ENCODE measurements at regions not wholly inside any gene's neighbourhood (a gene's known extent, or its start where the extent isn't known, plus 50 kb on each side); places are given as distances from the start of the nearest gene placed in this dataset.

DNA sequence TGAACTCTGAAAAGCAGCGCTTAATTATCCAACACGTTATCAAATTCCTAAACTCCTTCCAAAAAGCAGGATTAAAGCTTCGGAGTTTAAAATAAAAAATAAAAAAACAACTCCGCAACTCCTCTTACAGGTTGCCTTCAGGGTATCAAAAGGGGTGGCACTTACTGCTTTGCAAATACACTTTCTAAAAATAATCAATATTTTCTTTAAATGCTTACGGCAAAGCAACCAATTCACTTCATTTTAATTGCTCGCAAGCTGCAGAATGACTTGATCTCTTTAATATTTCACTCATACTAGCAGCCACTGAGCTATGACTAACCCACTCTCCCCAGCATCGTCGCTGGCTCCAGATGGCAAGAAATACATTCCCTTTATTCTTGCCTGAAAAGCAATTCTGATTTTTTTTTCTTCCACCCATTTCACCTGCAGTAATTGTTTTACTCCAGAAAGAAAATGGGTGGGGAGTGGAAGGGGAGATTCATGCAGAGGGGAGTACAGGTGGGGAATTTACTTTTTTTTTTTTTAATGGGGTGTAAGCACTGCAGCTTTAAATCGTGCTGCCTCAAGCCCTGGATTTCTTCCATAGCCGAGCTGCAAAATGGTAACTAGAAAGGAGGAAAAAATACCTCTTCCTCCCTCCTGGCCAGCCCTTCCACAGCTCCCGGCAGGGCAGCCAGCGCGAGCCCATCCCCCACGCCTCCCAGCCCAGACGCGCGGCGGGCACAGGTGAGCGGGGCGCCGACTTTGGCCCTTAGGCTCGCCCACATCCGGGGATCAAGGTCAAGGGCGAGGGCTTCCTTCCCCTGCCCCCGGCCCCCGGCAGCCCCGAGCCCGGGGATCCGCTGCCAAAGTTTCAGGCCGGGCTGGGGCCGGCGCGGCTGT is 54.2 kb upstream of the FHIP2A start (continued):
- no peak for TF ChIP-seq ZNF292 (tag by site-specific recombination; IDR thresholded peaks at IDR 0.05; ENCODE audit: borderline replicate concordance, low read depth)
- no peak for TF ChIP-seq SP3 (tag by site-specific recombination; IDR thresholded peaks at IDR 0.05)
- no peak for TF ChIP-seq ZNF202 (tag by site-specific recombination; IDR thresholded peaks at IDR 0.05; ENCODE audit: borderline replicate concordance)
- TF ChIP-seq ZBTB17 (tag by site-specific recombination; IDR thresholded peaks at IDR 0.05), result no peak
- TF ChIP-seq, protein P1, sequence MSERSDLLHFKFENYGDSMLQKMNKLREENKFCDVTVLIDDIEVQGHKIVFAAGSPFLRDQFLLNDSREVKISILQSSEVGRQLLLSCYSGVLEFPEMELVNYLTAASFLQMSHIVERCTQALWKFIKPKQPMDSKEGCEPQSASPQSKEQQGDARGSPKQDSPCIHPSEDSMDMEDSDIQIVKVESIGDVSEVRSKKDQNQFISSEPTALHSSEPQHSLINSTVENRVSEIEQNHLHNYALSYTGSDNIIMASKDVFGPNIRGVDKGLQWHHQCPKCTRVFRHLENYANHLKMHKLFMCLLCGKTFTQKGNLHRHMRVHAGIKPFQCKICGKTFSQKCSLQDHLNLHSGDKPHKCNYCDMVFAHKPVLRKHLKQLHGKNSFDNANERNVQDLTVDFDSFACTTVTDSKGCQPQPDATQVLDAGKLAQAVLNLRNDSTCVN (tag by site-specific recombination; optimal IDR thresholded peaks at IDR 0.05), result peak; percentile 72
- TF ChIP-seq ZNF571 (tag by site-specific recombination; IDR thresholded peaks at IDR 0.05), result no peak
- TF ChIP-seq, protein P2, sequence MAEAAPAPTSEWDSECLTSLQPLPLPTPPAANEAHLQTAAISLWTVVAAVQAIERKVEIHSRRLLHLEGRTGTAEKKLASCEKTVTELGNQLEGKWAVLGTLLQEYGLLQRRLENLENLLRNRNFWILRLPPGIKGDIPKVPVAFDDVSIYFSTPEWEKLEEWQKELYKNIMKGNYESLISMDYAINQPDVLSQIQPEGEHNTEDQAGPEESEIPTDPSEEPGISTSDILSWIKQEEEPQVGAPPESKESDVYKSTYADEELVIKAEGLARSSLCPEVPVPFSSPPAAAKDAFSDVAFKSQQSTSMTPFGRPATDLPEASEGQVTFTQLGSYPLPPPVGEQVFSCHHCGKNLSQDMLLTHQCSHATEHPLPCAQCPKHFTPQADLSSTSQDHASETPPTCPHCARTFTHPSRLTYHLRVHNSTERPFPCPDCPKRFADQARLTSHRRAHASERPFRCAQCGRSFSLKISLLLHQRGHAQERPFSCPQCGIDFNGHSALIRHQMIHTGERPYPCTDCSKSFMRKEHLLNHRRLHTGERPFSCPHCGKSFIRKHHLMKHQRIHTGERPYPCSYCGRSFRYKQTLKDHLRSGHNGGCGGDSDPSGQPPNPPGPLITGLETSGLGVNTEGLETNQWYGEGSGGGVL (tag by site-specific recombination; IDR thresholded peaks at IDR 0.05), result no peak
- no peak for TF ChIP-seq SCRT2 (tag by site-specific recombination; IDR thresholded peaks at IDR 0.05)
- no peak for TF ChIP-seq YY1 (tag by site-specific recombination; IDR thresholded peaks at IDR 0.05)
- TF ChIP-seq HOXD13 (CRISPR knock-in tag; IDR thresholded peaks at IDR 0.05; ENCODE audit: borderline replicate concordance), result no peak
- TF ChIP-seq ZNF664 (tag by site-specific recombination; IDR thresholded peaks at IDR 0.05), result no peak
- TF ChIP-seq, protein P3, sequence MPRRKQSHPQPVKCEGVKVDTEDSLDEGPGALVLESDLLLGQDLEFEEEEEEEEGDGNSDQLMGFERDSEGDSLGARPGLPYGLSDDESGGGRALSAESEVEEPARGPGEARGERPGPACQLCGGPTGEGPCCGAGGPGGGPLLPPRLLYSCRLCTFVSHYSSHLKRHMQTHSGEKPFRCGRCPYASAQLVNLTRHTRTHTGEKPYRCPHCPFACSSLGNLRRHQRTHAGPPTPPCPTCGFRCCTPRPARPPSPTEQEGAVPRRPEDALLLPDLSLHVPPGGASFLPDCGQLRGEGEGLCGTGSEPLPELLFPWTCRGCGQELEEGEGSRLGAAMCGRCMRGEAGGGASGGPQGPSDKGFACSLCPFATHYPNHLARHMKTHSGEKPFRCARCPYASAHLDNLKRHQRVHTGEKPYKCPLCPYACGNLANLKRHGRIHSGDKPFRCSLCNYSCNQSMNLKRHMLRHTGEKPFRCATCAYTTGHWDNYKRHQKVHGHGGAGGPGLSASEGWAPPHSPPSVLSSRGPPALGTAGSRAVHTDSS (tag by site-specific recombination; IDR thresholded peaks at IDR 0.05), result no peak
- no peak for TF ChIP-seq GLI2 (tag by site-specific recombination; IDR thresholded peaks at IDR 0.05; ENCODE audit: borderline replicate concordance, low read depth)
- no peak for TF ChIP-seq WT1 (tag by site-specific recombination; IDR thresholded peaks at IDR 0.05)
- TF ChIP-seq ZBTB20 (tag by site-specific recombination; IDR thresholded peaks at IDR 0.05), result peak; percentile 81
- TF ChIP-seq, protein P4, sequence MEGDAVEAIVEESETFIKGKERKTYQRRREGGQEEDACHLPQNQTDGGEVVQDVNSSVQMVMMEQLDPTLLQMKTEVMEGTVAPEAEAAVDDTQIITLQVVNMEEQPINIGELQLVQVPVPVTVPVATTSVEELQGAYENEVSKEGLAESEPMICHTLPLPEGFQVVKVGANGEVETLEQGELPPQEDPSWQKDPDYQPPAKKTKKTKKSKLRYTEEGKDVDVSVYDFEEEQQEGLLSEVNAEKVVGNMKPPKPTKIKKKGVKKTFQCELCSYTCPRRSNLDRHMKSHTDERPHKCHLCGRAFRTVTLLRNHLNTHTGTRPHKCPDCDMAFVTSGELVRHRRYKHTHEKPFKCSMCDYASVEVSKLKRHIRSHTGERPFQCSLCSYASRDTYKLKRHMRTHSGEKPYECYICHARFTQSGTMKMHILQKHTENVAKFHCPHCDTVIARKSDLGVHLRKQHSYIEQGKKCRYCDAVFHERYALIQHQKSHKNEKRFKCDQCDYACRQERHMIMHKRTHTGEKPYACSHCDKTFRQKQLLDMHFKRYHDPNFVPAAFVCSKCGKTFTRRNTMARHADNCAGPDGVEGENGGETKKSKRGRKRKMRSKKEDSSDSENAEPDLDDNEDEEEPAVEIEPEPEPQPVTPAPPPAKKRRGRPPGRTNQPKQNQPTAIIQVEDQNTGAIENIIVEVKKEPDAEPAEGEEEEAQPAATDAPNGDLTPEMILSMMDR (tag by site-specific recombination; IDR thresholded peaks at IDR 0.05), result no peak
- no peak for TF ChIP-seq ZNF510 (tag by site-specific recombination; IDR thresholded peaks at IDR 0.05; ENCODE audit: insufficient replicate concordance)
- 0 out of 2 replicates have a peak, but pooled peaks have one; percentile 12 for TF ChIP-seq BCL11A (tag by site-specific recombination; IDR thresholded peaks at IDR 0.05; ENCODE audit: low read depth)
- TF ChIP-seq ZNF529 (tag by site-specific recombination; IDR thresholded peaks at IDR 0.05; ENCODE audit: insufficient replicate concordance), result no peak
- TF ChIP-seq ZNF701 (tag by site-specific recombination; IDR thresholded peaks at IDR 0.05), result no peak
- TF ChIP-seq GLI4 (tag by site-specific recombination; IDR thresholded peaks at IDR 0.05), result no peak
- TF ChIP-seq, protein P5, sequence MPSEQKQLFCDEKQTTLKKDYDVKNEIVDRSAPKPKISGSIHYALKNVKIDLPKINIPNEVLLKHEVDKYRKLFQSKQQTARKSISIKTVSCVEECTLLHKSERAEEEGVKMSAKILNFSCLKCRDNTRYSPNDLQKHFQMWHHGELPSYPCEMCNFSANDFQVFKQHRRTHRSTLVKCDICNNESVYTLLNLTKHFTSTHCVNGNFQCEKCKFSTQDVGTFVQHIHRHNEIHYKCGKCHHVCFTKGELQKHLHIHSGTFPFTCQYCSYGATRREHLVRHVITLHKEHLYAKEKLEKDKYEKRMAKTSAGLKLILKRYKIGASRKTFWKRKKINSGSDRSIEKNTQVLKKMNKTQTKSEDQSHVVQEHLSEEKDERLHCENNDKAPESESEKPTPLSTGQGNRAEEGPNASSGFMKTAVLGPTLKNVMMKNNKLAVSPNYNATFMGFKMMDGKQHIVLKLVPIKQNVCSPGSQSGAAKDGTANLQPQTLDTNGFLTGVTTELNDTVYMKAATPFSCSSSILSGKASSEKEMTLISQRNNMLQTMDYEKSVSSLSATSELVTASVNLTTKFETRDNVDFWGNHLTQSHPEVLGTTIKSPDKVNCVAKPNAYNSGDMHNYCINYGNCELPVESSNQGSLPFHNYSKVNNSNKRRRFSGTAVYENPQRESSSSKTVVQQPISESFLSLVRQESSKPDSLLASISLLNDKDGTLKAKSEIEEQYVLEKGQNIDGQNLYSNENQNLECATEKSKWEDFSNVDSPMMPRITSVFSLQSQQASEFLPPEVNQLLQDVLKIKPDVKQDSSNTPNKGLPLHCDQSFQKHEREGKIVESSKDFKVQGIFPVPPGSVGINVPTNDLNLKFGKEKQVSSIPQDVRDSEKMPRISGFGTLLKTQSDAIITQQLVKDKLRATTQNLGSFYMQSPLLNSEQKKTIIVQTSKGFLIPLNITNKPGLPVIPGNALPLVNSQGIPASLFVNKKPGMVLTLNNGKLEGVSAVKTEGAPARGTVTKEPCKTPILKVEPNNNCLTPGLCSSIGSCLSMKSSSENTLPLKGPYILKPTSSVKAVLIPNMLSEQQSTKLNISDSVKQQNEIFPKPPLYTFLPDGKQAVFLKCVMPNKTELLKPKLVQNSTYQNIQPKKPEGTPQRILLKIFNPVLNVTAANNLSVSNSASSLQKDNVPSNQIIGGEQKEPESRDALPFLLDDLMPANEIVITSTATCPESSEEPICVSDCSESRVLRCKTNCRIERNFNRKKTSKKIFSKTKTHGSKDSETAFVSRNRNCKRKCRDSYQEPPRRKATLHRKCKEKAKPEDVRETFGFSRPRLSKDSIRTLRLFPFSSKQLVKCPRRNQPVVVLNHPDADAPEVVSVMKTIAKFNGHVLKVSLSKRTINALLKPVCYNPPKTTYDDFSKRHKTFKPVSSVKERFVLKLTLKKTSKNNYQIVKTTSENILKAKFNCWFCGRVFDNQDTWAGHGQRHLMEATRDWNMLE (tag by site-specific recombination; conservative IDR thresholded peaks at IDR 0.05; ENCODE audit: low read depth), result no peak
- TF ChIP-seq ZNF133 (tag by site-specific recombination; IDR thresholded peaks at IDR 0.05), result no peak
- TF ChIP-seq ZNF302 (tag by site-specific recombination; IDR thresholded peaks at IDR 0.05; ENCODE audit: low read depth), result no peak
- no peak for TF ChIP-seq BCL11B (tag by site-specific recombination; IDR thresholded peaks at IDR 0.05; ENCODE audit: low read depth)
- no peak for TF ChIP-seq ZNF274 (IDR thresholded peaks at IDR 0.05; ENCODE audit: low read length)
- TF ChIP-seq ZNF274 (tag by site-specific recombination; IDR thresholded peaks at IDR 0.05; ENCODE audit: borderline replicate concordance), result no peak
- TF ChIP-seq SCRT1 (tag by site-specific recombination; IDR thresholded peaks at IDR 0.05; ENCODE audit: borderline replicate concordance), result no peak
